DMS153 treated with DMSO at 0.1 percent for 48 hours (cell line): ENCODE measurements at regions not wholly inside any gene's neighbourhood (a gene's known extent, or its start where the extent isn't known, plus 50 kb on each side); places are given as distances from the start of the nearest gene placed in this dataset.
A peak's percentile ranks its signal among the peaks of the same experiment; 100 is the strongest.

Experiments used
- DNase-seq: peaks from one replicate; lab custom pipeline; 2025; ENCODE audit not compliant: unreplicated experiment; lab: John Stamatoyannopoulos, UW

DNA sequence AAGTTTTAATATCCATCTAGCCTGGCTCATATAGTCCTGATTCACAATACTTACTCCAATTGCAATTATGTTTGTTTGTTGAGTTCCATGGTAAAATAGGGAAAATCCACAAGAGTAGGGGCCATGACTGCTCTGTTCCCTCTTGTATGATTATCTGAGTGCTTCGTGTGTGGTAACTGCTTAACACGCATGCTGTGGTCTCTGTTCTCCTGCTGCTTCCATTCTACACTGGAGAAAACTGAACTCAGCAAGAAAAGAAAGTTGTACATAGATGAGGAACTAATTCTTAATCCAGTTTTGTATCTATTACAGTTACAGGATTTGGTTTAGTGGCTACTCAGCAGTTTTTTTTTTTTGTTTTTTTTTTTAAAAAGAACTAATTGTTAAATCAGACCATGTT, 223.0 kb upstream of the SATB1 start:
- no peak for DNase-seq

DNA sequence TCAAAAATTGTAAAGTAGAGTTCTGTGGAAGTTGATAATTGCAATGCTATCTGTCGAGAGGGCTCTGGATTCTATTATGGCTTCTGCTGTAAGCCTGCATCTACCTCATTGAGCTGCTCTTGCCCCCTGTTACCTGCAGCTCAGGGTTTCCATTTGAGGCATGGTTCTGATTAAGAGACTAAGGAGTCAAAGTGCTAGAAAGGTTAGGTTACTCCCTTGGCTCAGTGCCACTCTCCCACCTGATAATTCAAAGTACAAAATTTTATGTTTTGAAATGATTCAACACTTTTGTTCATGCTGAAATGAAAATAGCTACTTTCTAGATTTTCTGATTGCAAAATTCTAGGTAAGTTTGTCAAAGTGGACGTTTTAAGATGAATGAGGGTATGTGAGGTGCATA, 220.5 kb upstream of the SATB1 start:
- DNase-seq: no peak

DNA sequence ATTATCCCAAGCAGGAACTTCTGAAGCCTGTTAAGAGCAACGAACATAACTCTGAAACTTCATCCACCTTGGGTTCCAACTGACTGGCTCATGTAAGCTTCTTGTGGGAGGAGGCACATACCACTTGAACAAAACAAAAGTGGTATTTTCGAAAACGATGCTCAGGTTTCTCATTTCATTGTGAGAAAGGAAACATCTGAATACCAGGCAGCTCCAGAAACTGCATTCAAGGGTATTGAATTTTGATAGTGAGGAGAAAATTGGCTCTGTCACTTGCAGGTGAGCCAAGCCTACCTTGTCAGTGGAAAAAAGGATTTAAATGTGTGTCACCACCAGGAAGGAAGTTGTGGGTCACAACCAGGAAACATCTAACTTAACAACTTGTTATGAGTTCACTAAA, 218.1 kb upstream of the SATB1 start:
- DNase-seq: no peak

DNA sequence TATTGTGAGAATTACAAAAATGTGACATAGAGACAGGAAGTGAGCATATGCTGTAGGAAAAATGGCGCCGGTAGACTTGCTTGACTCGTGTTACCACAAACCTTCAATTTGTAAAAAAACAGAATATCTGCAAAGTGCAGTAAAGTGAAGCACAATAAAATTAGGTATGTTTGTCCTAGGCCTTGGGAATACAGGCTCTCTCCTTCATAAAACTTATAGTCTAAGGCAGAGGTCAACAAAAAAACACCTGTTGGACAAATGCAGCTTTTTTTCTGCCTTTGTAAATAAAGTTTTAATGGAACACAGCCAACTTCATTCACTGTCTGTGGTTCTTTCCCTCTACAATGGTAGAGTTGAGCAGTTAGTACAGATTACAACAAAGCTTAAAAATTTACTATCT, 216.8 kb upstream of the SATB1 start:
- DNase-seq: no peak

DNA sequence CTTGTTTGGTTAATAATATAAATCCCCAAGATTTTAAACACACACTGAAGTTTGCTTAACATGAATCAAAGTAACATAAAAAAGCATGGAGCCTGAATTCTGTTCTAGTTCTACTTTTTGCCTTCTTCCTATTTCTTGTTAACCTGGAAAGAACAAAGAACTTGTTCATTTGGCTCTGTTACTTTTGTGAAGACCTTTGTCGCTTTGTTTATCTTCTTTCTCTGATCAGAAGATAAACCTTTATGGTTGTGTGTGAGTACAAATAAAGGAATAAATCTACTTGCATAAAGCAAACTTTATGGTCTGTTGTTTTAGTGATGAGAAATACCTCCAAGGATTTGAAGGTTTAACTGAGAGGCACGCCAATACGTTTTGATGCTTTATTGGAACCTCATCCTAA, 210.1 kb upstream of the SATB1 start:
- no peak for DNase-seq

DNA sequence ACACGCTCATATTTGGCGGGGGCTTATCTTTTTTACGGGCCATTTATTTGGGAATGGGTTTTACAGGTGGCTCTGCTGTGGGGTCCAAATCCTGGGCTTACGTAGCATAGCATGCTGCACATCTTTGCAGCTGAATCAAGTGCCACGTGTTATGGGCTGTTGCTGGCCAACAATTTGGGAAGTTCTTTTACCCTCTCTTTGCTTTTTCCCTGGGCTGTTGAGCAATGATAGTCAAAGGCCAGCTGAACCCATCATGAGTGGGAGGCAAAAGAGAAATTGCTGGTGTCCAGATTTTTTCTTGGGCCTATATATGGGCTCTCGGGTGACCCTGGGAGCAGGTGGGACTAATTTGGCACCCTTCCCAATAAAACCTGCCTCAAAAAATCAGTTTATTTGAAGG, 209.3 kb upstream of the SATB1 start:
- DNase-seq: no peak

DNA sequence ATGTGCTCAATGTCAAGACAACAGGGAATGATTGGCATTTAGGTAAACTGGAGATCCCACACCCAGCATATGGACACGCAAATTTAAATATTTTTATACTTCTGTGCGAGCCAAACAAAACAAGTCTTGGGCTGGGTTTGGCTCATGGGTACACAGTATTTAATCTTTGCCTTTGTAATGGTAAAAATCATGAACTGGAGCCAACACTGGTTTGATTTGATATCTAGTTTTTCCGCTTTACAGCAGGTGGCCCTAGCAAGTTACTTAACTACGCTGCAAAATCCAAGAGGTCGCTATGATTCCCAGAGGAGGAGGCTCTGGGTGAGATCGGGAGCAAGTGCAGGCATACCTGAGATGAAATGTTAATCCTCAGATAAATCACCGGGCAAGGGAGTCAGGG, 207.9 kb upstream of the SATB1 start:
- no peak for DNase-seq

DNA sequence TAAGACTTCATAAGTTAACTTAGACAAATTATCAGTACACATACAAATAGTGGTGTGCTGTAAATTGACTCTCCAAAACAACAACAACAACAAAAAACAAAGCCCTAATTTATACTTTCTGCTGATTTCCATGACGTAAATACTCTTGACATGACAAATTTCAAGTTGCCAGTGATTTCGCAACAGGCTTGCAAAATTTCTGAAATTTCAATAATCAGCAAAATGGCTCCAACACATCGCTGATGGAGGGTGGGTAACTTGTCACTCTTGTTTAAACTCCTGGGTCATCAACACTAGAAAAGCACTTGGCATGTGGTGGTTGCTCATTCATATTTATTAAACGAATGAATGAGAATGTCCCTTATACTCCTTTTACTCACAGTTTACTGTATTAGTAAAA, 205.2 kb upstream of the SATB1 start:
- DNase-seq: no peak

DNA sequence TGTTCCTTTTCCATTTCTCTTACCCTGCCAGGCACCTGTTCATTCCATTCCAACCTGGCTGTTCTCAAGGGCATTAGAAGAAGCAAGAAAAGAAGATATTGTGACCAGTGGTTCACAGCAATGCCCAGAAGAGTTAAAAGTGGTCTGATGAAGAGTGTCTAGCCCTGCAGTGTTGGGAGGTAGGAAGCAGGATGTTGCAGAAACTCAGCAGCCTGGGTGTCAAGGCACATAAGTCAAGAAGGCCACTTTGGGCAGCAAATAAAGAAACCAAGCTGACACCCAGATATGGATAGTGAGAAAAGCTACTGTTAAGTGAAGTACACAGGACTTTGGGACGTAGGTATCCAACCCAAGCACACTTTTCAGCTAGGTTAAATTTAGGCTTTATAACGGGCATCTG, 199.9 kb upstream of the SATB1 start:
- DNase-seq: no peak

DNA sequence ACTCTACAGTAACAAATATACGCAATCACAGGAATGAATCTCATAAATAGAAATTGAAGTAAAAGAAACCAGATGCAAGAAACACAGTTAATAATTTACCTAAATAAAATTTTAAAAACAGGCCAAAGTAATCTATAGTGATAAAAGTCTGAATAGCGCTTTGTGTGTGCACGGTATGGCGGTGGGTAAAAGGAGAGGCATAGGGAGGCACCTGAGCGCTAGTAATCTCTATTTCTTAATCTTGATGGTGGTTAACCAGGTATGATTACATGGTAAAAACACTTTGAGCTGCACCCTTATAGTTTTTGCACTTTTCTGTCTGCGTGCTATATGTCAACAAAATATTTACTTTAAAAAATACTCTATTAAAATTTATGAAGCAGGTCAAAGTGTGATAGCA, 198.1 kb upstream of the SATB1 start:
- DNase-seq: no peak

DNA sequence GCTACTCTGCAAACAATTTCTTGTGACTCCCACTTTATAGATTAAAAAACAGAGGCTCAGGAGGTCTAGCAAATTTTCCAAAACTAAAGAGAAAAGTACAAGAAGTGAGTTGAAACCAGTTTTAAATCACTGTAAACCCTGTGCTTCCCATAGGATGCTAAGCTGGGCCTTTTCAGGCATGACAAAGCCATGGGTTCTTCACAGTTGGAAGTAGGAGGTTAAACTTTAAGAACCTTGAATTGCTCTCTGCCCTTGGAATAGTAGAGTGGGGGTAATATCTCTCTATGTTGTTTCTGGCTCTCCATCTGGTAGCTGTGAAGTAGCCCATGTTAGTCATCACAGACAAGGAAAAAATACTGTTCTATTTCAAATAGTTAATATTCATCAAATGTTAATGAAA, 193.6 kb upstream of the SATB1 start:
- DNase-seq: no peak

DNA sequence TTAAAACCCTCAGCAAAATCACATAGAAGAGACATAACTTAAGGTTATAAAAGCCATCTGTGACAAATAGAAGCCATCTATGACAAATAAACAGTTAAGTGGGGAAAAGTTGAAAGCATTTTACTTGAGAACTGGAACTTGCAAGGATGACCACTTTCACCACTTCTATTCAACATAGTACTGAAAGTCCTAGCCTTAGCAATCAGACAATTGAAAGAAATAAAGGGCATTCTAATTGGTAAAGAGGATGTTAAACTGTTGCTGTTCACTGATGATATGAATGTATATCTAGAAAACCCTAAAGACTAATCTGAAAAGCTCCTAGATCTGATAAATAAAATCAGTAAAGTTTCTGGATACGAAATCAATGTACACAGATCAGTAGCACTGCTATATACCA, 186.9 kb upstream of the SATB1 start:
- no peak for DNase-seq

DNA sequence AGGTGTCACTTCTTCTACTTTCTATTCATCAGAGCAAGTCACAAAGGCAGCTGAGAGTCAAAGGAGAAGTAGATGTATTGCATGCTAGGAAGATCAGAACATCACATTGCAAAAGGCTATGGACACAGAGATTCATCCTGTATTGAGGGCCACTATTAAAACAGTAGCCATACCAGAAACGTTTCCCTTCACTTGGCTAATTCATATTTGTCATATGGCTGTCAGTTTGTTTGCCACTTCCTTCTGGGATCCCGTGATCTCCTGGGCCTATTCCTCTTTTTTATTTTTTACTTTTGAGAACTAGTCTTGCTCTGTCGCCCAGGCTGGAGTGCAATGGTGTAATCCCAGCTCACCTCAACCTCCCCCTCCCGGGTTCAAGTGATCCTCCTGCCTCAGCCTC, 184.0 kb upstream of the SATB1 start:
- no peak for DNase-seq

DNA sequence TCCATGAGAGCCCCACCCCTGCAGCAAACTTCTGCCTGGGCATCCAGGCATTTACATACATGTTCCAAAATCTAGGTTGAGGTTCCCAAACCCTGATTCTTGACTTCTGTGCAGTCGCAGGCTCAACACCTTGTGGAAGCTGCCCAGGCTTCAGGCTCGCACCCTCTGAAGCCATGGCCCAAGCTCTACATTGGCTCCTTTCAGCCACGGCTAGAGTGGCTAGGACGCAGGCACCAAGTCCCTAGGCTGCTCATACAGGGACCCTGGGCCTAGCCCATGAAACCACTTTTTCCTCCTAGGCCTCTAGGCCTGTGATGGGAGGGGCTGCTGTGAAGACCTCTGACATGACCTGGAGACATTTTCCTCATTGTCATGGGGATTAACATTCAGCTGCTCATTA, 172.8 kb upstream of the SATB1 start:
- DNase-seq: no peak

DNA sequence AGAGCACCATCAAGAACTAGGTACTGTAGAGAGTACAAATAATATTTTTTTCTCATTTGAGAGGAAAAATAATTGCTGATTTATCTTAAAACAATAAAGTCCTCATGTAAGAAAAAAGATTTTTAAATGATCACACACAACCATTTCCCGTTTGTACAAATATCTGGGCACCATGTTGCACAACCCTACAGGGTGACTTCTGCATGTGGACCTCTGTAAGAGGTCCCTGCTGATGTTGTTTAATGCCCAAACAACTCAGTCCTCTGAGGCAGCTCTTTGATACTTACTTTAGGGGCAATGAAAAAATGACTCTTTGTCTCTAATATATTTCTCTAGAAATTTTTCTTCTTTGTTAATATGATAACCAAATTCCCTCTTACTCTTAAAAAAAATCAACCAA, 168.1 kb upstream of the SATB1 start:
- DNase-seq: no peak

DNA sequence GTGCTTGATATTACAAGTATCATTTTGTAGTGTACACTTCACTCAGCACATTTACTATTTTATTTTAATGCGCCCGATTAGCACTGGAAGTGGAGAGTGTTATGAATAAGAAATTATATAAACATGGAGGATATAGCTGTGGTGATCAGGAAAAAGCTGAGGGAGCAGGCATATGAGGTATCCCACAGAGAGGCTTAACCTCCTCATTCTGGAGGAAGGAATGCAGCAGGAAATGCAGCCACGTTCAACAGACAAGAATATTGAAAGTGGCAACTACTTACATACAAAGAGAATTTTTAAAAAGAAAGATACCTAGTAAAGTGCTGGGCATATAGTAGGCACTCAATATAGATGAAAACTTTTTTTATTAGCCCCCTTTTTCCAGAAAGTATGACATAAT, 166.0 kb upstream of the SATB1 start:
- DNase-seq: no peak

DNA sequence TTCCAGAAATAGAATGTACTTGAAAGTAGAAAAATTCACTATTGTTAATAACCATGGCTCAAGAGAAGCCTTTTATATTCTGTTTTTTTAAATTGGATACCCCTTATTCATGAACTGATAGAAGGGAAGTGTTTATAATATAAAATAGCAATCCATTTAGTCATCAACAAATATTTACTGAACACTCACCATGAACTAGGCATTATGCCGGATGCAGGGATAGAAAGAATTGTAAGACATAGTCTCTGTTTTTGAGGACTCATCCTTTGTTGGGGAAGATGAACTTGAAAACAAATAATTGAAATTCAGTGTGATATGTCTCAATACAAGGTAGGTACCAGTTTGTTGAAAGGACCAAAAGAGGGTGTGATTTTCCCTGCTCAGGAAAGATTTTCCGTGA, 160.9 kb upstream of the SATB1 start:
- DNase-seq: no peak

DNA sequence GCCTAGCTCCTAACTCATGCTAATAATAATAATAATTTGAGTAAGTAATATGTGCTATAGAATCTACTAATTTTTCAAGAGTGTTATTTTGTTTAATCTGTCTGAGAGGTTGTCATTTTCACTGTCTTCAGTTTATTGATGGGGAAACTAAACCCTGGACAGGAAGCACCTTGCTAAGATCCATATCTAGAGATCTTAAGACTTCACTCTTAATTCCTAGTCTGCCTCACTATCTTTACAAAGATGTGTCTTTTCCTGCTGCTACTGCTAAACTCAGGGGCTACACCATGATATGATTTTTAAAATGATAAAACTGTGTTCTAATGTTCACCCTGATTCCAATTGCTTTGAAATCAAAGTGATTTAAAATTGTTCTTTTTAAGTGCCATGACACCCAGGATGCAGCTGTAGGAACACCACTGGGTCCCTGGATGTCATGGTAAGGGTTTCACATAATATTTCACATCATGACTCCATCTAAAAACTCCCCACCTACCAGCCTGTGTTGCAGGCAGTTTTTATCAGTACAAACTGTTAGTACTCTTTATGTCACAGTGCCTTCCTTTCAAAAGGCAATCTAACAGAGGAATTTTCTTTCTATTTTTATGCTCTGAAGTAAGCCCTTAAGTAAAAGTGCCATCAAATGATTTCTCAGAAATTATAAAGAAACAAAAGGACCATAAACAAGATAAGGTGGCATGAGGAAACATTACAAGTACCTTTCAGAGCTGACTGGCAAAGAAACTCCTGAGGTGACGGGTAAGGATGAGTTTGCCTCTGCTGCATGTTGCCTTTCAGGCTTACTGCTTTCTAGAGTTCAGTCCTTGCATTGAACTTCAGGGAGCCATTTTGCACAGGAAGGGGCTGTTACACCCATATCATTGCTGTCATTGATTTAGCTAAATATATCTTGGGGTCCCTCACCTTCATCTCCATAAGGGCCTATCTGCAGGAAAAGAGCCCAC, 160.1 kb upstream of the SATB1 start:
- no peak for DNase-seq

DNA sequence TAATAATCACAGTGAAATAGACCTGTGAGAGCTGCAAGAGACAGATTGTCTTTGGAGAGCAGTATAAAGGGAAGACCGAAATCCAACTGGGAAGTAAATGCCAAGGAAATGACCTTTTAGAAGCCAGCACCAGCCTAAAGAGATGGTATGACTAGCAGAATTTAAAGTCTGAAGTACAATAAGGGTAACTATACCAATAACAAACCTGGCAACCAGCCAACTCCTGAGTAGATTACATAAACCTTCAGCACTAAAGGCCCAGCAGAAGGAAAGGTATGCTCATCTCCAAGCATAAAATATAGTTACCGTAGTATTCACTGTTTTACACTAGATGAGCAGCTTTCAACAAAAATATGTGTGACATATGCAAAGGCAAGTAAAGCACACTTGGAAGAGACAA, 155.1 kb upstream of the SATB1 start:
- DNase-seq: peak; percentile 39

DNA sequence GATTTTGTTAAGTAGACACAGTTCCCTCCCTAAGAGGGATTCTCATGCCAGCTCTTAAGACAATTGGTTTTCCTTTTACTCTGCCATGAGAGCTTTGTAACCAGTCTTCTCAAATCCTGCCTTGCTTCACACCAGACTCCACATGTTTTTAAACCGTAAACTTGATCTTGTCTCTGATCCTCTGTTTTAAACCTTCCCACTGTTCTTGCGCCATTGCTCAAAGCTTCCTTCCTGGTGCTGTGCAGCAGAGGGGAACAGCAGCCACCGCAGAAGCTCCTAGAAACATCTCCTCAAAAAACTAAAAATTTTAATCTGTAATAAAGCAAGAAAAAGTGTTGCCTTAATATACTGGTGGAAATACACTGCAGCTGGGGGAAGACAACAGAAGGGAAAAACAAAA, 154.5 kb upstream of the SATB1 start:
- no peak for DNase-seq

DNA sequence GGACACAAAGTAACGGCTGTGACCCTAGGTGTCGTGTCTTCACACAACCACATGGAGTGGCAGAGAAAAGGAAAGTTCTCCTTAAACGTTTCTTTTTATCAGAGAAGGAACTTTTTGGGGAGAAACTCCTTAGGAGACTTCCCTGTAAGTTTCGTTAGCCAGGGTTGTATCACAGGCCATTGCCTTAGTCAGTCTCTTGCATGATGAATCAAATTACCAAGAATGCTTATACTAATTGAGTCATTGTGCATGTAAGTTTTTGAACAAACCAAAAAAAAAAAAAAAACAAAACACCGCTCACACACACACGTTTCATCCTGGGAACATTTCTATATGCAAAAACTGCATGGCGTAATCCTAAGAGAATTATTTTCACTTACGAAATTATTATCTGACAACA, 150.4 kb upstream of the SATB1 start:
- no peak for DNase-seq

DNA sequence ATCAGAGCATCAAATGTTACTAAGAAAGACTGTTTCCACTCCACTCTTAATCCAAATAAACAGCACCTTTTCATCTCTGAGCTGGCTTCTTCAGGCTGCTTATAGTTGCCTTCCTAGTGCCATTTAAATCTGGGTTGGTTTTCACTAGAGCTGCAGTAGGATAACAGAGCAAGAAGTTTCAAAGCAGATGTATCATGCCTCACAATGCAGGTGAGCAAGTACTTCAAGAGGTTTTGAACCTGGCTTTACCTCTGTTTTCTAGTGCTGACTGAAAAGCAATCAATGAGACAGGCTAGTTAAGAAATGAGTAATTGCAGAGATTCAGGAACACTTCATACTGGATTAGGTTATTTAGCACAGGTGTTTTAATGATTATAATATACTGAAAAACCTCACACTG, 147.7 kb upstream of the SATB1 start:
- no peak for DNase-seq

DNA sequence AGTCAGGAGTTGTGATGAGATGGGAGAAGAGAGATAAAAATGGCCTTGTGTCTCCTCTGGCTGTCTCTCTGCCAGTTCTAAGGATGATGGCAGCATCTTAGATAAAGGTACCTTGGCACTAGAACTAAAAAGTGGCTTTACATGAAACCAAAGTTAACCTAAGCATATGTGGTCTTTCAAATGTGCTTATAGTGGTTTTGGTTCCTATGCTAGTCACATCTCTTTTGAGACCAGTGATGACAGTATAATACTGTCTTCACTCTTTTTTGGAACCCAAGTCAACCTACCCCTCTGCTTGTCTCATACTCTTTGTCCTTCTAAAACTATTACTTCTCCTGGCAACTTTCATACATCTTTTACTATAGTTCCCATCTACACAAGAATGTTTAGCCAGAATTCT, 142.2 kb upstream of the SATB1 start:
- no peak for DNase-seq
